HCT116 (cell line): ENCODE measurements at regions not wholly inside any gene's neighbourhood (a gene's known extent, or its start where the extent isn't known, plus 50 kb on each side); places are given as distances from the start of the nearest gene placed in this dataset.

ENCODE experiments used
- ATAC-seq: fragments of 200-7000 bp; cut with Tn5 transposase; 2 replicates; pipeline ENCODE4 v1.9.1; 2020; ENCODE audit warnings: mild to moderate bottlenecking, moderate library complexity
- BruUV-seq: library from RNA; stranded (reverse); fragments of 400-500 nt; replicated peaks from 2 replicates; lab custom pipeline; 2021; lab: Mats Ljungman, UMichigan
- CTCF ChIA-PET: fragments of 300-600 bp; sonication (Branson Sonifier 250); formaldehyde crosslinking; loops from one replicate; lab custom pipeline; 2021; ENCODE audit warnings: antibody characterized with exemption; lab: Charles Lee
- POLR2A ChIA-PET: fragments of 300-600, 350-600 bp; sonication (Branson Sonifier 250); formaldehyde crosslinking; loops from one replicate; lab custom pipeline; 2021; ENCODE audit warnings: antibody characterized with exemption; lab: Charles Lee
- RAD21 ChIA-PET, 2 experiments: fragments of 300-600 bp; sonication (Branson Sonifier 250); formaldehyde crosslinking; loops; one replicate each; lab custom pipeline; 2023; ENCODE audit warnings: low total read pairs in 2 of 2; ENCODE audit not compliant: uncharacterized antibody in 2 of 2, unreplicated experiment in 2 of 2, low non-redundant PET in 1 of 2; lab: Charles Lee
- DNase-seq: peaks from one replicate; pipeline ENCODE4 v3.0.0-alpha.2; 2010; ENCODE audit warnings: low read depth, low spot score
- H2AFZ ChIP-seq: fragments of 200-600 bp; shearing (Covaris generic), sonication (generic); 2 replicates; pipeline ENCODE4 v1.6.1; 2017; ENCODE audit warnings: low read depth, mixed run types, mixed read lengths, antibody characterized with exemption, low read length; ENCODE audit not compliant: poor library complexity, severe bottlenecking
- H3K27ac ChIP-seq: 2 replicates; pipeline ENCODE4 v1.5.1; 2012; ENCODE audit warnings: low read depth, low read length
- H3K27me3 ChIP-seq: fragments of 200-600 bp; sonication (generic); 2 replicates; pipeline ENCODE4 v1.6.1; 2016; ENCODE audit warnings: mixed run types, low read length, mixed read lengths; ENCODE audit not compliant: insufficient read depth
- H3K36me3 ChIP-seq, 2 experiments: fragments of 200-500 bp in 1 of 2; fragments of 200-600 bp in 1 of 2; sonication (Bioruptor generic) in 1 of 2; sonication (generic) in 1 of 2; 2 replicates each; pipeline versions ENCODE4 v1.5.1 to v1.6.1; 2014 to 2016; ENCODE audit warnings: low read length in 2 of 2, inconsistent platforms in 1 of 2, mixed read lengths in 1 of 2, mixed run types in 1 of 2; ENCODE audit not compliant: insufficient read depth in 2 of 2, control insufficient read depth in 1 of 2
- H3K4me1 ChIP-seq, 2 experiments: fragments of 200-600 bp in 1 of 2; sonication (generic) in 1 of 2; 2 replicates each; pipeline versions ENCODE4 v1.5.1 to v1.6.1; 2012 to 2017; ENCODE audit warnings: low read length in 2 of 2, inconsistent platforms in 1 of 2, mild to moderate bottlenecking in 1 of 2, mixed read lengths in 1 of 2, mixed run types in 1 of 2, moderate library complexity in 1 of 2; ENCODE audit not compliant: insufficient read depth in 2 of 2, control insufficient read depth in 1 of 2
- H3K4me2 ChIP-seq: fragments of 200-600 bp; sonication (generic); 2 replicates; pipeline ENCODE4 v1.6.1; 2017; ENCODE audit warnings: mixed run types, low read length, mixed read lengths
- H3K4me3 ChIP-seq, 2 experiments: fragments of 200-600 bp in 1 of 2; sonication (generic) in 1 of 2; replicated peaks in 1 of 2; 2 replicates each; pipeline ENCODE4 v1.5.1; 2011 to 2016; ENCODE audit warnings: low read length in 2 of 2, control low read depth in 1 of 2, low read depth in 1 of 2, mild to moderate bottlenecking in 1 of 2, mixed read lengths in 1 of 2, mixed run types in 1 of 2
- H3K79me2 ChIP-seq: fragments of 200-600 bp; sonication (generic); 2 replicates; pipeline ENCODE4 v1.6.1; 2017; ENCODE audit warnings: mild to moderate bottlenecking, mixed run types, low read length, moderate library complexity, mixed read lengths; ENCODE audit not compliant: insufficient read depth
- H3K9ac ChIP-seq: fragments of 200-600 bp; sonication (generic); 2 replicates; pipeline ENCODE4 v1.6.1; 2016; ENCODE audit warnings: low read length, mixed read lengths
- H3K9me2 ChIP-seq: fragments of 200-600 bp; sonication (generic), shearing (Covaris generic); 2 replicates; pipeline ENCODE4 v1.6.1; 2017; ENCODE audit warnings: mixed run types, mild to moderate bottlenecking, moderate library complexity; ENCODE audit not compliant: insufficient read depth
- H3K9me3 ChIP-seq, 2 experiments: fragments of 200-500 bp in 1 of 2; fragments of 200-600 bp in 1 of 2; sonication (Bioruptor generic) in 1 of 2; sonication (generic) in 1 of 2; 2 replicates each; pipeline ENCODE4 v1.6.1; 2014 to 2017; ENCODE audit warnings: low read length in 2 of 2, mixed read lengths in 2 of 2, inconsistent platforms in 1 of 2, low read depth in 1 of 2, mild to moderate bottlenecking in 1 of 2, mixed run types in 1 of 2, moderate library complexity in 1 of 2; ENCODE audit not compliant: control insufficient read depth in 1 of 2, insufficient read depth in 1 of 2
- H4K20me1 ChIP-seq: fragments of 200-600 bp; sonication (generic), shearing (Covaris generic); 2 replicates; pipeline ENCODE4 v1.6.1; 2017; ENCODE audit warnings: mixed run types, mild to moderate bottlenecking, moderate library complexity; ENCODE audit not compliant: insufficient read depth
- EZH2 ChIP-seq: fragments of 200-600 bp; sonication (generic); IDR thresholded peaks from 2 replicates; pipeline ENCODE4 v1.6.1; 2017; ENCODE audit warnings: antibody characterized with exemption, mixed run types
- FOSL1 ChIP-seq: IDR thresholded peaks from 2 replicates; pipeline ENCODE4 v1.6.1; 2012; ENCODE audit warnings: low read depth
- POLR2A ChIP-seq: IDR thresholded peaks from 2 replicates; pipeline ENCODE4 v1.7.0; 2011; ENCODE audit warnings: borderline replicate concordance; ENCODE audit not compliant: insufficient read depth, insufficient read length; ENCODE audit errors: extremely low read depth
- REST ChIP-seq: IDR thresholded peaks from 2 replicates; pipeline ENCODE4 v1.6.1; 2012; ENCODE audit warnings: low read depth
- TCF7L2 ChIP-seq: IDR thresholded peaks from 2 replicates; pipeline ENCODE4 v1.7.0; 2011; ENCODE audit warnings: borderline replicate concordance, inconsistent platforms; ENCODE audit not compliant: insufficient read depth, insufficient read length; ENCODE audit errors: extremely low read depth
- intact Hi-C: fragments of 100-400 bp; cut with micrococcal nuclease; formaldehyde crosslinking; loops from 2 replicates; pipeline ENCODE4 v1.10.0; 2022
- TF ChIP-seq, protein P1 (sequence below), 3 experiments: fragments of 200-600 bp in 1 of 3; sonication (generic) in 1 of 3; IDR thresholded peaks in 2 of 3; conservative IDR thresholded peaks in 1 of 3; 2 replicates each; pipeline ENCODE4 v1.5.1; 2012 to 2017; ENCODE audit warnings: low read depth in 2 of 3, low read length in 2 of 3, antibody characterized with exemption in 1 of 3, borderline replicate concordance in 1 of 3, control low read depth in 1 of 3, mild to moderate bottlenecking in 1 of 3, mixed read lengths in 1 of 3, mixed run types in 1 of 3, moderate library complexity in 1 of 3; ENCODE audit not compliant: insufficient read depth in 1 of 3

GRCh38 chr20:19850198-19850533, 92.1 kb downstream of the RIN2 start:
- Histone ChIP-seq H2AFZ (no peak overlapping the region), H3K4me1 (no peaks in the 10 kb centered on the region), H4K20me1 (no peaks in the 10 kb centered on the region), H3K9me2 (no peaks in the 10 kb centered on the region), H3K36me3 (no peaks in the 10 kb centered on the region), H3K9ac (no peak overlapping the region), H3K4me2 (no peak overlapping the region), H3K27me3 (no peaks in the 10 kb centered on the region), H3K27ac (no peak overlapping the region), H3K4me3 (no peak overlapping the region), H3K9me3 (no peaks in the 10 kb centered on the region), H3K79me2 (no peaks in the 10 kb centered on the region)
- BruUV-seq = no TSS peak
- ChIA-PET POLR2A (no interaction called here), RAD21 (no interaction called here), CTCF (no interaction called here)
- TF ChIP-seq EZH2 (no peak), TCF7L2 (no peak)
- TF ChIP-seq, protein P1, sequence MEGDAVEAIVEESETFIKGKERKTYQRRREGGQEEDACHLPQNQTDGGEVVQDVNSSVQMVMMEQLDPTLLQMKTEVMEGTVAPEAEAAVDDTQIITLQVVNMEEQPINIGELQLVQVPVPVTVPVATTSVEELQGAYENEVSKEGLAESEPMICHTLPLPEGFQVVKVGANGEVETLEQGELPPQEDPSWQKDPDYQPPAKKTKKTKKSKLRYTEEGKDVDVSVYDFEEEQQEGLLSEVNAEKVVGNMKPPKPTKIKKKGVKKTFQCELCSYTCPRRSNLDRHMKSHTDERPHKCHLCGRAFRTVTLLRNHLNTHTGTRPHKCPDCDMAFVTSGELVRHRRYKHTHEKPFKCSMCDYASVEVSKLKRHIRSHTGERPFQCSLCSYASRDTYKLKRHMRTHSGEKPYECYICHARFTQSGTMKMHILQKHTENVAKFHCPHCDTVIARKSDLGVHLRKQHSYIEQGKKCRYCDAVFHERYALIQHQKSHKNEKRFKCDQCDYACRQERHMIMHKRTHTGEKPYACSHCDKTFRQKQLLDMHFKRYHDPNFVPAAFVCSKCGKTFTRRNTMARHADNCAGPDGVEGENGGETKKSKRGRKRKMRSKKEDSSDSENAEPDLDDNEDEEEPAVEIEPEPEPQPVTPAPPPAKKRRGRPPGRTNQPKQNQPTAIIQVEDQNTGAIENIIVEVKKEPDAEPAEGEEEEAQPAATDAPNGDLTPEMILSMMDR (IDR thresholded peaks at IDR 0.05 in 2 of 3, conservative IDR thresholded peaks at IDR 0.05 in 1 of 3; ENCODE audit: borderline replicate concordance in 1 of 3, insufficient read depth in 1 of 3, low read depth in 2 of 3, low read length in 2 of 3) = no peak
- intact Hi-C loops = no loop called here
- DNase-seq (no peak), ATAC-seq (no peak)

- H3K4me1 ChIP-seq = peaks cover 0 to 7% of the 10 kb centered on the region in 2 experiments; a peak in 2 of 4 replicates
- H3K79me2 ChIP-seq = no peaks in the 10 kb centered on the region
- no peaks in the 10 kb centered on the region for H3K9me3 ChIP-seq
- DNase-seq = no peak
- H3K36me3 ChIP-seq = no peaks in the 10 kb centered on the region
- no peaks in the 10 kb centered on the region for H3K27me3 ChIP-seq
- no peak overlapping the region for H3K4me2 ChIP-seq
- no TSS peak for BruUV-seq
- TF ChIP-seq REST (no peak), EZH2 (no peak), FOSL1 (no peak), POLR2A (no peak)
- no peaks in the 10 kb centered on the region for H3K9me2 ChIP-seq
- H4K20me1 ChIP-seq = no peaks in the 10 kb centered on the region
- intact Hi-C loops = no loop called here
- ChIA-PET POLR2A (no interaction called here), CTCF (no interaction called here), RAD21 (no interaction called here)
- H2AFZ ChIP-seq = no peak overlapping the region
- H3K4me3 ChIP-seq = no peak overlapping the region
- H3K9ac ChIP-seq = no peak overlapping the region
- H3K27ac ChIP-seq = no peak overlapping the region
- no peak for ATAC-seq
These were observed 93.8 kb downstream of the RIN2 start for GRCh38 chr20:19851861-19852260.
